ENCODE measurements at regions not wholly inside any gene's neighbourhood (a gene's known extent, or its start where the extent isn't known, plus 50 kb on each side); places are given as distances from the start of the nearest gene placed in this dataset.
A peak's percentile ranks its signal among the peaks of the same experiment; 100 is the strongest.

GRCh38 chr14:22412926-22413411, 176.1 kb downstream of the DAD1 start:
- TF ChIP-seq FOXM1 (IDR thresholded peaks at IDR 0.05; ENCODE audit: borderline replicate concordance, low read depth) (peak; percentile 76), USF1 (IDR thresholded peaks at IDR 0.05) (no peak), RAD21 (IDR thresholded peaks at IDR 0.05; ENCODE audit: low read depth) (peak; percentile 12; the same call in 1 of the 2 replicates), EP300 (IDR thresholded peaks at IDR 0.05; ENCODE audit: borderline replicate concordance) (peak; percentile 91), TCF12 (IDR thresholded peaks at IDR 0.05; ENCODE audit: low read depth) (peak; percentile 95), MAX (IDR thresholded peaks at IDR 0.05) (peak; percentile 37; the same call in 1 of the 2 replicates), ZBTB7A (IDR thresholded peaks at IDR 0.05; ENCODE audit: low read depth) (no peak), TAF1 (IDR thresholded peaks at IDR 0.05; ENCODE audit: low read depth) (no peak), NFIC (IDR thresholded peaks at IDR 0.05) (peak; percentile 90), REST (IDR thresholded peaks at IDR 0.05; ENCODE audit: low read depth) (no peak; the same call in 1 of the 2 replicates), CEBPB (IDR thresholded peaks at IDR 0.05) (peak; percentile 12; the same call in 1 of the 2 replicates), CREB1 (IDR thresholded peaks at IDR 0.05; ENCODE audit: low read depth) (no peak), YY1 (IDR thresholded peaks at IDR 0.05; ENCODE audit: low read depth) (peak; percentile 77)
